Nephron progenitor cell (in vitro differentiated cells): ENCODE measurements at regions not wholly inside any gene's neighbourhood (a gene's known extent, or its start where the extent isn't known, plus 50 kb on each side); places are given as distances from the start of the nearest gene placed in this dataset.

Experiments
- DNase-seq: peaks from one replicate; pipeline ENCODE4 v3.0.0; 2021
- H3K27ac Mint-ChIP-seq: 2 replicates; pipeline ENCODE4 v1.8.0; 2021; ENCODE audit warnings: mild to moderate bottlenecking, moderate library complexity, mixed read lengths
- H3K27me3 Mint-ChIP-seq: 2 replicates; pipeline ENCODE4 v1.8.0; 2021; ENCODE audit warnings: mild to moderate bottlenecking, low read depth, mixed read lengths; ENCODE audit not compliant: poor library complexity
- H3K36me3 Mint-ChIP-seq: 2 replicates; pipeline ENCODE4 v1.8.0; 2021; ENCODE audit warnings: low read depth, mixed read lengths
- H3K4me1 Mint-ChIP-seq: 2 replicates; pipeline ENCODE4 v1.8.0; 2021; ENCODE audit warnings: mixed read lengths
- H3K4me3 Mint-ChIP-seq: 2 replicates; pipeline ENCODE4 v1.8.0; 2021; ENCODE audit warnings: mild to moderate bottlenecking, moderate library complexity, mixed read lengths
- H3K9me3 Mint-ChIP-seq: 2 replicates; pipeline ENCODE4 v1.8.0; 2021; ENCODE audit warnings: mild to moderate bottlenecking, moderate library complexity, mixed read lengths
- TF ChIP-seq, protein P1 (sequence below): fragments of 200-600 bp; sonication (generic); IDR thresholded peaks from 2 replicates; pipeline ENCODE4 v1.5.0; 2021; ENCODE audit warnings: antibody characterized with exemption

DNA sequence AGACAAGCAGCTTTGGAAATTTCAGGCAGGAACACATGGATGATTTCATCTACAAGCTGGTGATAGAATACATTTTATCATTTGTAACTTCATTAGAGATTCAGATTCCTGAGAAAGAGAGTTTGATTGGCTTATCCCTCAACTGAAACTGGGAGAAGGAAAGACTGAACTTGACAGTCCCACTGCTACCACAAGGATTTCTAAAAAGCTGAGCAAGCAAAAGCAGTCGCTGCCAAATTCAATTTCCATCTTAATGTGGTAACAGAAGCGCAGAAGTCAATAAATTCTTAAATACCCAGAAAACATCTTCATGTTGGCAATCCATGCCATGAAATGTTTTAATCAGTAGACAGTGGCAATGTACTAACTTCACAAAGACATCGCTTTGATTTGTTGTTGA, 172.1 kb upstream of the DACH1 start:
- H3K27me3 Mint-ChIP-seq: peaks cover 3% of the 10 kb centered on the region
- TF ChIP-seq, protein P1, sequence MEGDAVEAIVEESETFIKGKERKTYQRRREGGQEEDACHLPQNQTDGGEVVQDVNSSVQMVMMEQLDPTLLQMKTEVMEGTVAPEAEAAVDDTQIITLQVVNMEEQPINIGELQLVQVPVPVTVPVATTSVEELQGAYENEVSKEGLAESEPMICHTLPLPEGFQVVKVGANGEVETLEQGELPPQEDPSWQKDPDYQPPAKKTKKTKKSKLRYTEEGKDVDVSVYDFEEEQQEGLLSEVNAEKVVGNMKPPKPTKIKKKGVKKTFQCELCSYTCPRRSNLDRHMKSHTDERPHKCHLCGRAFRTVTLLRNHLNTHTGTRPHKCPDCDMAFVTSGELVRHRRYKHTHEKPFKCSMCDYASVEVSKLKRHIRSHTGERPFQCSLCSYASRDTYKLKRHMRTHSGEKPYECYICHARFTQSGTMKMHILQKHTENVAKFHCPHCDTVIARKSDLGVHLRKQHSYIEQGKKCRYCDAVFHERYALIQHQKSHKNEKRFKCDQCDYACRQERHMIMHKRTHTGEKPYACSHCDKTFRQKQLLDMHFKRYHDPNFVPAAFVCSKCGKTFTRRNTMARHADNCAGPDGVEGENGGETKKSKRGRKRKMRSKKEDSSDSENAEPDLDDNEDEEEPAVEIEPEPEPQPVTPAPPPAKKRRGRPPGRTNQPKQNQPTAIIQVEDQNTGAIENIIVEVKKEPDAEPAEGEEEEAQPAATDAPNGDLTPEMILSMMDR: no peak
- no peak overlapping the region for H3K27ac Mint-ChIP-seq
- H3K4me1 Mint-ChIP-seq: no peaks in the 10 kb centered on the region
- no peak overlapping the region for H3K4me3 Mint-ChIP-seq
- no peaks in the 10 kb centered on the region for H3K9me3 Mint-ChIP-seq
- no peak for DNase-seq
- H3K36me3 Mint-ChIP-seq: no peaks in the 10 kb centered on the region

DNA sequence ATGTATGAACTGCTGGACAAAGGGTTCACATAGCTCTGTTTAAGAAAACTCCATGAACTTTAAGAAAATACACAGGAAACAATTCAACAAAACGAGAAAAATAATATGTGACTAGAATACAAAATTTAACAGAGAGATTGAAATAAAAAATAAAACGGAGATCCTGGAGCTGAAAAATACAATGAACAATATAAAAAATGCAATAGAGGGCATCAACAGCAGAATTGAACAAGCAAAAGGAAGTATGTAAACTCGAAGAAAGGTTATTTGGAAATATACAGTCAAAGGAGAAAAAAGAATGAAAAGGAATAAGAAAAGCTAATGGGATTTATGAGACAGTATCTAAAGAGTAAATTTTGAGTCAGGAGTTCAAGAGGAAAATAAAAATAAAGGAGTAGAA, 163.0 kb upstream of the DACH1 start:
- H3K4me1 Mint-ChIP-seq: no peaks in the 10 kb centered on the region
- peaks cover 37% of the 10 kb centered on the region for H3K9me3 Mint-ChIP-seq
- peaks cover 10% of the 10 kb centered on the region for H3K36me3 Mint-ChIP-seq
- no peaks in the 10 kb centered on the region for H3K27me3 Mint-ChIP-seq
- TF ChIP-seq, protein P1: no peak
- no peak for DNase-seq
- no peak overlapping the region for H3K27ac Mint-ChIP-seq
- H3K4me3 Mint-ChIP-seq: no peak overlapping the region

DNA sequence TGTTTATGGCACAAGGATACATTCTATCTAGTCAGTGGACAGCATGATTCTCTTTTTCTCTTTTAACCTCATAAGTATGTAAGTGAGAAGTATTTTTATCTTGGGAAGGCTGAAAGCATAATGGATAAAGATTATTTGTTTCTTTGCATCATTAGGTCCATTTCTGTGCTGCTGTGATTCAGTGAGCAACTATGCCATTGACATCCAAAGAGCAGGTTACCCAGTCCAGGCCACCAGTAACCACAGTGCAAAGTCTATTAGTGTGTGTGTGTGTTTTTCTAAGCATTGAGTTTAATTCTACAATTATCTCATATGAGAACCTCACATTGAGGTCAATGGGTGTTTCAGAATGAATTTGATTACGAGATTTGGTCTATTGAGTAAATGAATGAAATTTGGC, 158.8 kb upstream of the DACH1 start:
- H3K9me3 Mint-ChIP-seq: peaks cover 28% of the 10 kb centered on the region
- H3K27me3 Mint-ChIP-seq: no peaks in the 10 kb centered on the region
- H3K4me3 Mint-ChIP-seq: no peak overlapping the region
- no peak overlapping the region for H3K27ac Mint-ChIP-seq
- no peak for DNase-seq
- peaks cover 10% of the 10 kb centered on the region for H3K36me3 Mint-ChIP-seq
- H3K4me1 Mint-ChIP-seq: no peaks in the 10 kb centered on the region
- TF ChIP-seq, protein P1: no peak

DNA sequence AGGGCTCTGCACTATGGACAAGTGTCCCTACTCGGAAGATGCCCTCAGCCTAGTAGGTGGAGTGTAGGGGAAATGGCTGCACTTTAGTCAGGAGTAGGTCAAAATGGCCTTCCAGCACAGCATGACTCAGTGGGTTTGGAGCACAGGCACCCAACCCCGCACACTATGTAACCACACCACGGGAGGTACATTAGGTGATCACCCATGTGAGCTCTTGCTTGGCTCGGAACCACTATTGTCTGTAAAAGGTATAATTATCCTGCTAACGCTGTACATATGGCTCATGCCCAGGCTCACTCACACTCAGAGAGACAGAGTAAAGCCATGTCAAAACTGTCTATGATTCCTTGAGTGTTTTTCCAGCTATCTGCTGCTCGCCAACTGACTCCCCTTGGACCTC, 156.9 kb upstream of the DACH1 start:
- Mint-ChIP-seq H3K36me3 (peaks cover 5% of the 10 kb centered on the region), H3K4me3 (no peak overlapping the region), H3K9me3 (peaks cover 10% of the 10 kb centered on the region), H3K27me3 (no peaks in the 10 kb centered on the region), H3K27ac (no peak overlapping the region), H3K4me1 (no peaks in the 10 kb centered on the region)
- TF ChIP-seq, protein P1: no peak
- no peak for DNase-seq

DNA sequence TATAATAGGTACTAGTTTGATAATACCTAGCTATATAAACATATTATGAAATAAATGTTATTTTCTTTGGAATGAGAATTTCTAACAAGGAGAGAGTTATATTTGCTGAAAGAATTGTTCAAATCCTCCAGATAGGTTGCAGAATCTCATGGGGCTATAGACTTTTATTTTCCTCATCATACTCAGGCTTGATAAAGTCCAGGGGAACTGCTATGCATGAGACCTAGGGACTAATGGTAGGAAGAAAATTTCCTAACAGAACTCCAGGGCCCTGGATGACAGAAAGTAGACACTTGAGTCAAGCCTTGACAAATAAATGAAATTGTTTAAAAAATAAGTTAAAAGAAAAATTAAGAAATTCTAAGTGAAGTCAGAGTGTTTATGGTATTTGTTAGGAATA, 138.5 kb upstream of the DACH1 start:
- TF ChIP-seq, protein P1: no peak
- H3K36me3 Mint-ChIP-seq: no peaks in the 10 kb centered on the region
- H3K4me1 Mint-ChIP-seq: no peaks in the 10 kb centered on the region
- DNase-seq: no peak
- peaks cover 2% of the 10 kb centered on the region for H3K27me3 Mint-ChIP-seq
- no peak overlapping the region for H3K27ac Mint-ChIP-seq
- H3K4me3 Mint-ChIP-seq: no peak overlapping the region
- peaks cover 7% of the 10 kb centered on the region for H3K9me3 Mint-ChIP-seq

DNA sequence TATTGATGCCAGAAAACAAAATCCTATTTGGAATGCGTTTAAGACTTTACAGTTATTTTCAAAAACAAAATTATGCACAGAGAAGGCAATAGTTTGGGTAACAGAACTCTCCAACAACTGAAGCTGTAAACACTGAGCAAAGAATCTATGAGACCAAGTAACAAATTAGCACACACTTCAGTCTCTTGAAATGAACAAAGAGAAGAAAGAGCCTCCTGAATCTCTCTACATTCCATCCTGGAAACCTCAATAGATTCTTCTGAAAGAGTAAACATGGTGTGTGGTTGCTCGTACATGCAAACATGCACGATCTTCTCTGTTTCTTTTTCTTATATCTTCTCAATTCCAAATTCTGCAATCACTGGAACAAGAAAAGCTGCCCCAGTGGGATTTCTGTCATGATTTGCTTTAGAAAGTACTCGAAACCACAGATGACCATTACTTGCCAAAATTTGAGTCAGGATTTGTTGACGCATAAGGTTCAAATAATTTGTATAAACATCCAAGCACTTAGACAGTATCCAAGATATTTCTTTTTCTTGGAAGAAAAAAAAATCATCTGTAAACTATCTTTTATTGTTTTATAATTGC, 137.9 kb upstream of the DACH1 start:
- no peaks in the 10 kb centered on the region for H3K4me1 Mint-ChIP-seq
- H3K27ac Mint-ChIP-seq: no peak overlapping the region
- H3K9me3 Mint-ChIP-seq: peaks cover 7% of the 10 kb centered on the region
- H3K27me3 Mint-ChIP-seq: peaks cover 2% of the 10 kb centered on the region
- H3K36me3 Mint-ChIP-seq: no peaks in the 10 kb centered on the region
- DNase-seq: no peak
- TF ChIP-seq, protein P1: no peak
- no peak overlapping the region for H3K4me3 Mint-ChIP-seq
